ENCODE measurements at regions not wholly inside any gene's neighbourhood (a gene's known extent, or its start where the extent isn't known, plus 50 kb on each side); places are given as distances from the start of the nearest gene placed in this dataset.
"Not testable (repeated sequence)": the region's sequence is repeated elsewhere in the genome, so short reads cannot be mapped to it uniquely, and the experiment has no call there.

DNA sequence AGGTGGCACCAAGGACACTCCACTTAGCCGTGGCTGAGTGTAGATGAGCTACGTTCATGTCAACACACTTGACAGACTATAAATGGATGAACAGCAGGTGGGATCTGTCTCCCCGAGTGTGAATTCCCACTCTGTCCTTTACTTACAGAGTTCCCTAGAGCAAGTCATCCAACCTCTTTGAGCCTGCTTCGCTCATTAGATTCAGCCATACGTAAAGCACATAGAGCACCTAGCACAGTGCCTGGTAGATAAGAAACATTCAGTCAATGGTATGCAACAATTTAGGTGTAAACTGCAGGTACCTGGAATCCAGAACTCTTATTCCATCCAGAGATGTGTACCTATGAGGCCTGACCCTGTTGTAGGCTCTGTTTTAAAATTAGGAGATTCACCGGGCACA lies 227.8 kb upstream of the C16orf82 start:
- TF ChIP-seq, protein P1, sequence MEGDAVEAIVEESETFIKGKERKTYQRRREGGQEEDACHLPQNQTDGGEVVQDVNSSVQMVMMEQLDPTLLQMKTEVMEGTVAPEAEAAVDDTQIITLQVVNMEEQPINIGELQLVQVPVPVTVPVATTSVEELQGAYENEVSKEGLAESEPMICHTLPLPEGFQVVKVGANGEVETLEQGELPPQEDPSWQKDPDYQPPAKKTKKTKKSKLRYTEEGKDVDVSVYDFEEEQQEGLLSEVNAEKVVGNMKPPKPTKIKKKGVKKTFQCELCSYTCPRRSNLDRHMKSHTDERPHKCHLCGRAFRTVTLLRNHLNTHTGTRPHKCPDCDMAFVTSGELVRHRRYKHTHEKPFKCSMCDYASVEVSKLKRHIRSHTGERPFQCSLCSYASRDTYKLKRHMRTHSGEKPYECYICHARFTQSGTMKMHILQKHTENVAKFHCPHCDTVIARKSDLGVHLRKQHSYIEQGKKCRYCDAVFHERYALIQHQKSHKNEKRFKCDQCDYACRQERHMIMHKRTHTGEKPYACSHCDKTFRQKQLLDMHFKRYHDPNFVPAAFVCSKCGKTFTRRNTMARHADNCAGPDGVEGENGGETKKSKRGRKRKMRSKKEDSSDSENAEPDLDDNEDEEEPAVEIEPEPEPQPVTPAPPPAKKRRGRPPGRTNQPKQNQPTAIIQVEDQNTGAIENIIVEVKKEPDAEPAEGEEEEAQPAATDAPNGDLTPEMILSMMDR (IDR thresholded peaks at IDR 0.05; ENCODE audit: control insufficient read depth, insufficient read depth, low read depth, low read length, missing control alignments): no peak
- H3K4me3 ChIP-seq (ENCODE audit: control insufficient read depth, low read depth, low read length): no peak overlapping the region
- no peak for DNase-seq (ENCODE audit: low read depth)

DNA sequence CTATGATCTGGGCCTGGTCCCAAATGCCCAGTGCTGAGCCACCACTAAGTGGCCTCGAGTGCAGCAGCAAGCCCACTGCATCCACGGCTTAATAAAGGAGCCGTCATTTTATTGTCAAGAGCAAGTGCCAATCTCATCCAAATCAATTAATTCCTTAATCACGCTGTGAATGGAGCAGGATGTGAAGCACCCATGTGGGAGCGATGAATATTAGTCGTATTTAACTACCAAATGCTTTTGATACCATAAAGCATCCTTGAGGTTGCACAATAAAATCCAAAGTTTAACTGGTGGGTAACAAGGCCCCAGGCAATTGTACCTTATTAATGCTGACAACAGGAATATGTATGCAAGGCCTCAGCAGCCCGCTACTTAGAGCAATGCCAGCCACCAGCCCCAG lies 226.0 kb upstream of the C16orf82 start:
- DNase-seq (ENCODE audit: low read depth): no peak
- no peak overlapping the region for H3K4me3 ChIP-seq (ENCODE audit: control insufficient read depth, low read depth, low read length)
- TF ChIP-seq, protein P1 (IDR thresholded peaks at IDR 0.05; ENCODE audit: control insufficient read depth, insufficient read depth, low read depth, low read length, missing control alignments): no peak

DNA sequence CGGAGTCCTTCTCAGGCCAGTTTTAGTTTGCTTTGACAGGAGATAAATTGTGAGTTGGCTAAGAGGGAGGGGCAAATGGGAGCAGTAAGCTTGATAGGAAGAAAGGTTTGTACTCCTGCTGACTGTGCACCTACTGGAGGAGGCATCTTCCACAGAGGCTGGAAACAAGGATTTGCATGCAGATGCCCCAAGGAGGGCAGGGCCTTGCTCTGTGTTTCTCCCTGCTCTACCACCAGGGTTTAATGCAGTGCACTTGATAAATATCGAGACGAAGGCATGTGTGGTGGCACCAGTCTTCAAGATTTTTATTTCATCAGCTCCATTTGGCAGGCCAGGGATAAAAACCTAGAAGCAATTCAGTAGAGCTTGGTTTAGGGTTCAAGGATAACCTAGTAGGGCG lies 210.5 kb upstream of the C16orf82 start:
- DNase-seq (ENCODE audit: low read depth): no peak
- TF ChIP-seq, protein P1 (IDR thresholded peaks at IDR 0.05; ENCODE audit: control insufficient read depth, insufficient read depth, low read depth, low read length, missing control alignments): no peak

DNA sequence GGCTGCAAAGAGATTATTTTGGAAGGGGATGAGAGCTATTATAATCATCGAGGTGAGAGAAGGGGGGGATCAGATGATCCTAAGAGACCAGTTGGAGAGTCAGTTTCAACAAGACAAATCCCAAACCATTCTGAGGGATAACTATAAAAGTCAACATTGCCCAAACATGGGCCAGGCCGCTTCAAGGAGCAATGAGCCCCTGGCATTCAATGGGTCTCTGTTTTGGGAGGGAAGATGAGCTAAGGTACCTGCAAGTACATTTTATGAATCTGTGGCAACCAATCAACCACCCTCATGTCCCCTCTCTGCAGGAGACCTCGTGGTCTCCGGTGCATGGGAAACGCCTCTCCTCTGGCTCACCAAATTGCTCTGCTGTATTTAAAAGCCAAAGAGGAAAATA lies 209.9 kb upstream of the C16orf82 start:
- TF ChIP-seq, protein P1 (IDR thresholded peaks at IDR 0.05; ENCODE audit: control insufficient read depth, insufficient read depth, low read depth, low read length, missing control alignments): no peak
- no peak overlapping the region for H3K4me3 ChIP-seq (ENCODE audit: control insufficient read depth, low read depth, low read length)
- no peak for DNase-seq (ENCODE audit: low read depth)

More for the DNA sequence above, 210.5 kb upstream of the C16orf82 start:
- H3K4me3 ChIP-seq (ENCODE audit: control insufficient read depth, low read depth, low read length): no peak overlapping the region

DNA sequence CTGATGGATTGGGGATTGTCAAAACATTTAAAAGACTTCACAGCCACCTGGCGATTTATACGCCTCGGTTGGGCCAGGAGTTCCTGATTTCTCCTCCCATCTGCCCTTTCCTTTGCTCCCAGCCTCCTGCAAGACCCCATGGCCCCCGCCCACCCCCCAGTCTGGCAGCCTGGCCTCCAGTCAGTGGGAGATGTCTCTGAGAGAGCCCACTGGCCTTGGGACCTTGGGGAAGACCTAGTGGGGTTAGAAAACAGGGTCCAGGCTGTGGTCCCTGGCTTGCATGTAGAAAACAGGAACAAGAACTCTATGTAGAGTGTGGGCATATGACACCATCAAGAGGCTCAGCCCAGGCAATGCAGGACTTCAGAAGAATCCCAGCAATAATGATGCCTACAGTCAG lies 209.4 kb upstream of the C16orf82 start:
- no peak overlapping the region for H3K4me3 ChIP-seq (ENCODE audit: control insufficient read depth, low read depth, low read length)
- DNase-seq (ENCODE audit: low read depth): no peak
- TF ChIP-seq, protein P1 (IDR thresholded peaks at IDR 0.05; ENCODE audit: control insufficient read depth, insufficient read depth, low read depth, low read length, missing control alignments): no peak

DNA sequence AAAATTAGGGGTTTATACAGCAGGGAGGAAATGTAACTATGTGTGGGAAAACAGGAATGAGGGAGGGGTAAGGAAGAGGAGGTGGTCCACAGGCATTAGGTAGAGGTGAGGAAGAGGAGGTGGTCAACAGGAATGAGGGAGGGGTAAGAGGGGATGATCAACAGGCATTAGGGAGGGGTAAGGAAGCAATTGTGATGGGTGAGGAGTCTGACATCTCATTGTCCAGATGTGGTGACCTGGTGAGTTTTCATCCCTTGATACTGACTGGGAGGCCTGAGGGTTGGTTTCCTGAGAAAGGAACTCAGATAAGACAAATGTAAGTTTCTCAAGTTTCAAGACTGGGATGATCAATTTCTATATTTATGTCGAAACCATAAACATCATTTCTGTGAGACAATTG lies 206.2 kb upstream of the C16orf82 start:
- no peak for DNase-seq (ENCODE audit: low read depth)
- H3K4me3 ChIP-seq (ENCODE audit: control insufficient read depth, low read depth, low read length): no peak overlapping the region
- TF ChIP-seq, protein P1 (IDR thresholded peaks at IDR 0.05; ENCODE audit: control insufficient read depth, insufficient read depth, low read depth, low read length, missing control alignments): no peak

DNA sequence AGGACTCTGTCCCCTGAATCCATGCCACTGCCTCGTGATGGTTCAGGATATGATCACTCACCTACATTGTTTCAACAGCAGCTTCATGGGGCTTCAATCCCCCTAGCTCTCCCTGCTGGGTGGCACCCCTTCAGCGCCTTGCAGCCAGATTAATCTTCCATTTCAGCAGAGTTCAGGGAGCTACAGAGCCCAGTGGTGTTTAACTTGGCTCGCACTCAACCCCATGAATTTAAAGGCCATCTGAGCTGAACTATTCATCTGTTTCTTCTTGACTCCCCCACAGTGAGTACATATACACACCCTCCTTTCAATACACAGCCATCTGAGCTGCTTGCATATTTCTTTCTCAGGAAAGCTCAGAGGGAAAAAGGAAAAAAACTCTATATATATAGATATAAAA lies 202.8 kb upstream of the C16orf82 start:
- no peak overlapping the region for H3K4me3 ChIP-seq (ENCODE audit: control insufficient read depth, low read depth, low read length)
- DNase-seq (ENCODE audit: low read depth): no peak
- TF ChIP-seq, protein P1 (IDR thresholded peaks at IDR 0.05; ENCODE audit: control insufficient read depth, insufficient read depth, low read depth, low read length, missing control alignments): no peak

DNA sequence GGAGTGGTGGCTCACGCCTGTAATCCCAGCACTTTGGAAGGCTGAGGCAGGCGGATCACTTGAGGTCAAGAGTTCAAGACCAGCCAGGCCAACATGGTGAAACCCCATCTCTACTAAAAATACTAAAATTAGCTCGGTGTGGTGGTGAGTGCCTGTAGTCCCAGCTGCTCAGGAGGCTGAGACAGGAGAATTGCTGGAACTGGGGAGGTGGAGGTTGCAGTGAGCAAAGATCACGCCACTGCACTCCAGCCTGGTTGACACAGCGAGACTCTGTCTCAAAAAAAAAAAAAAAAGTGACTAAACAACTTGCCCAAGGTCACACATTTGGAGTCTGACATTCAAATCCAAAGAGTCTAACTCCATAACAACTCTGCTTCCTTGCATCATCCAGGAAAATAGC lies 192.4 kb upstream of the C16orf82 start:
- H3K4me3 ChIP-seq (ENCODE audit: control insufficient read depth, low read depth, low read length); DNase-seq (ENCODE audit: low read depth): not testable (repeated sequence)

Measured in AG09309 (cell line).